HG02943 (cell line): ENCODE measurements at regions not wholly inside any gene's neighbourhood (a gene's known extent, or its start where the extent isn't known, plus 50 kb on each side); places are given as distances from the start of the nearest gene placed in this dataset.

Experiments used
- ATAC-seq: cut with Tn5 transposase; IDR thresholded peaks from one replicate; pipeline ENCODE4 v1.9.1; 2021; ENCODE audit warnings: mild to moderate bottlenecking, low read depth, moderate library complexity; ENCODE audit not compliant: unreplicated experiment

DNA sequence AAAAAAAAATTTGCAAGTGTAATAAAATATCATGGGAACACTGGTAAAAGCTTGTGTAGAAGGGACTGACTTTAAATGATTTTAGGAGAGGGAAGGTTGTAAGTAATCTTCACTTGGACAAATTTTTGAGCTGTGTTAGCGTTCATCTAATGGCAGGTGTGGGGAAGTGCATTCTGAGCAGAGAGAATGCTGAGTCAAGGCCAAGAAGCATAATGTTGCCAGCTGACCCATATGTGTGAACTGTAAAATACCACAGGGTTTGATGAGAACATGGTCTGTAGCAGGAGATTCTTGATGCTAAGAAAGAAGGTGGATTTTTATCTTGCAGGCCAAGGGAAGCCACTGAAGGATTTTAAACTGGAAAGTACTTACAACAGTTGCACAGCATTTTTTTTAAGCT is 98.2 kb upstream of the ZNF32 start:
- no peak for ATAC-seq

DNA sequence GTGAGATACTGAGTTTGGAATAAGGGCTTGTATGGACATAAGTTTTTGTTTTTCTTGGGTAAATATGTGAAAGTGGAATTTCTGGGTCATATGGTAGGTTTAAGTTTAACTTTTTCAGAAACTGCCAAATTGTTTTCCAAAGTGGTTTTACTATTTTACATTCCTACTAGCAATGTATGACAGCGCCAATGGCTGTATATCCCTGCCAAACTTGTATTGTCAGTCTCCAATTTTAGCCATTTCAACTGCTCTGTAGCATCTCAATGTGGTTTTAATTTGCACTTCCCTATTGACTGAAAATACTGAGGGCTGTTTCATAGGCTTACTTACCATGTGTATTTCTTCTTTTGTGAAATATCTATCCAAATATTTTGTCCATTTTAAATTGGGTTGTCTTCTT is 90.5 kb upstream of the ZNF32 start:
- no peak for ATAC-seq

DNA sequence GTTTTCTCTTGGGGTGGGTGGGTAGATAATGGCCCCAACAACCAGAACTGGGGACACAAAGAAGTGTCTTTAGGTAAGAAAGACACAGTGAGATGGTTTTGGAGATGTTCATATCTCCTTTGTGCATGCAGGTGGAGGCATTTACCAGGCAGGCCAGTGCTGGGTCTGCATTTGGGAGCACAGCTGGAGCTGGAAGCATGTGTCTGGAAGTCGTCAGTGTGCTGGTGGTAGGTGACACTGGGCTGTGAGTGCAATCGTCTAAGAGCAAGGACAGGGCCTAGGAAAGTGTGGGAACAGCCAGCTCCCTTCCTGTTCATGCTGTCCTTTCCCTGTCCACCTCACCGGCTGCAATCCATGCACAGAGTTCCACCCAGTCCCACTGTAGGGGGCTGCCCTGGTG is 88.3 kb upstream of the ZNF32 start:
- no peak for ATAC-seq

DNA sequence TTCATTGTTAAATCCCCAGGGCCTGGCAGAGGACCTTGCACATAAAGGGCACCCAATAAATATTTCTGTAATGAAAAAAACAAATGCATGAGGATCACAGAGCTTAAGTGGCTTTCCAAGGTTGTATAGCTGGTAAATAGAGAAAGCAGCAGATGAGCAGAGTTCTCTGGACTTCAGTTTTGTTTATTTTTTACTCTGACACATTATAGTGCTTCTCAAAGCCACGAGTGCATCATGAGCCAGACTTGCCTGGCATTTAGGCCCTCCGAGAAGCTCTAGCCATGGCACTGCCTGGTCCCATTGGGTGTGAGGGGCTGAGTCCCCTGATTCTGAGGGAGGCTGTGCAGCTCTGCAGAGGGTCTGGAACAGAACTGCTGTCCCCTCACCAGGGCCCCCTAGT is 87.2 kb upstream of the ZNF32 start:
- ATAC-seq = no peak

DNA sequence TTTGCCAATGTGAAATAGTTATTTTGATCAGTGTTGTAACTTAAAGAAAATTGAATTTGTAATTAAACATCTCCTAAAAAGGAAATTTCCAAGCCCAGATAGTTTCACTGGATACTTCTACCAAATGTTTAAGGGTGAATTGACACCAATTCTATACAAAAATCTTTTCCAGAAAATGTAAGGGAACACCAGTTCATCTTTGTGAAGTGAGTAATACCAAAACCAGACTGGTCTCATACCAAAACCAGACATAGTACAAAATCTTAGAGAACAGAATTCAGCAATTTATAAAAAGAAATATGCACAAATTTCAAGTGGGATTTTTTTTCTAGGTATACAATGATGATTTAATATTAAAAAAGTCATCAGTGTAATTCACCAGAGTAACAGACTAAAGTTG is 86.0 kb upstream of the ZNF32 start:
- no peak for ATAC-seq

DNA sequence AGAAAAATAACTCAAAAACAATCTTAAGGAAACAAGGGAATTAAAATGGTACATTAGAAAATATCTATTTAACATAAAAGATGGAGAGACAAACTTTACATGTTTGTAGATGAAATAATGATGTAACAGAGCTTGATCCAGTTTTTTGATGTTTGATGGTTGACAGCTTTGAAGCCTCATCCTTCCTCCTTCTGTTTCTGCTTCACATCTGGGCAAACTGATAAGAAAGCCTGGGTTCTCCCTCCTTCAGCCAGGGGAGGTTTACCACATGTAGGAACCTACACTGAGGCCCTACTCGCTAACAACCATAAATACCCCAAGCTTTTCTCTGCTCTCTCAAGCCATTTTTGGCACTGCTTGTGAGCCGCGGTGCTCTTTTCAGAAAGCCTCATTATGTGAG is 82.8 kb upstream of the ZNF32 start:
- no peak for ATAC-seq

DNA sequence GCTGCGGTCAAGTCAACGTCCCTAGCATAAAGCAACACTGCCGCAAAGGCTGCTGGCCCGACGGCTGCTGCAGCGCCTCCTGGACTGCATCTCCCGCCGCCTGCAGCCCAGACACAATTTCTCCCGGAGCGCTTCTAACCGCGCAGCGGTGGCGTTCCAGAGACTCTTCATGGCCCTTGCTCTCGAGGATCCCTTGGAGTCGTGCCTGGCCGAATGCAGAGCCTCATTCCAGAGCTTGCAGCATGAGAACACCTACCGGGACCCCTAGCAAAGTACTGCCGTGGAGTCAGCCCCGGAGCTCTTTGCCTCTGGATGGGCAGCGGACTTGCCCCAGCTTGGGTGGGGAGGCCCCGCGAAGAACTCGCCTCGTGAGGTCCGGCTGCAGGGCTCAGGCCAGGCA is 79.7 kb upstream of the ZNF32 start:
- no peak for ATAC-seq

DNA sequence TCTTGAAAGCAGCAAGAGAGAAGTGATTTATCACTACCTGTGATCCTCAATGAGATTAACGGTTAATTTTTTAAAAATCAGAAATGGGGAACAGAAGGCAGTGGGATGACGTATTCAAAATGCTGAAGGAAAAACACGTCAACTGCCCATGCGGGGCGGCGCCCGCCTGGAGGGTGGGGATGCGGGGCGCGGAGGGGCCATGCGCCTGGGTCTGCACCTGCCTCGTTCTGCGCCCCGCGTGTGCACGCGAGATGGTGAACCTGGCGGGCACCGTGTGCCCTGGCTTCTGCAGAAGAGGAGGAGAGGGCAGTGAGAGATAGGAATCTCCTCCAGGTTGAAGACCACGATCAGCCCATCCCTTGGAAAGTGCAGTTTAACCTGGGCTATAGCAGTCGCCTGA is 79.3 kb upstream of the ZNF32 start:
- ATAC-seq = no peak

DNA sequence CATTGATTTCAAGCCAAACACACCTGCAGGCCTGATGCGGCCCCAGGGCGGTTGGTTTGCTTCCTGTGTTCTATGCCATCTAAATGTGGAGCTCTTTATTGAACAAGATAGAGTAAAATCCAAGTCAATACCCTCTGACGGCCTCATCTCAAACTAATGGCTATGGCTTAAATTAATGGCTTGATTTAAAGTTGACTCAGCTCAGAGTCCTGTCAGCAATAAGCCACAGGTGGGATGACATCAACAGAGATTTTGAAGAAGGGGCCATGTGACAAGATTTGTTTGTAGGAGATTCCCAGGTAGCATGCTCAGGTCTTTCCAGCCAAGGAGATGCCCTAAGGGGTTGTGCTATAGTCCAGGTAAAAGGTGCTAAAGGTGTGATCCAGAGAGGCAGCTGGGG is 66.7 kb upstream of the ZNF32 start:
- no peak for ATAC-seq

DNA sequence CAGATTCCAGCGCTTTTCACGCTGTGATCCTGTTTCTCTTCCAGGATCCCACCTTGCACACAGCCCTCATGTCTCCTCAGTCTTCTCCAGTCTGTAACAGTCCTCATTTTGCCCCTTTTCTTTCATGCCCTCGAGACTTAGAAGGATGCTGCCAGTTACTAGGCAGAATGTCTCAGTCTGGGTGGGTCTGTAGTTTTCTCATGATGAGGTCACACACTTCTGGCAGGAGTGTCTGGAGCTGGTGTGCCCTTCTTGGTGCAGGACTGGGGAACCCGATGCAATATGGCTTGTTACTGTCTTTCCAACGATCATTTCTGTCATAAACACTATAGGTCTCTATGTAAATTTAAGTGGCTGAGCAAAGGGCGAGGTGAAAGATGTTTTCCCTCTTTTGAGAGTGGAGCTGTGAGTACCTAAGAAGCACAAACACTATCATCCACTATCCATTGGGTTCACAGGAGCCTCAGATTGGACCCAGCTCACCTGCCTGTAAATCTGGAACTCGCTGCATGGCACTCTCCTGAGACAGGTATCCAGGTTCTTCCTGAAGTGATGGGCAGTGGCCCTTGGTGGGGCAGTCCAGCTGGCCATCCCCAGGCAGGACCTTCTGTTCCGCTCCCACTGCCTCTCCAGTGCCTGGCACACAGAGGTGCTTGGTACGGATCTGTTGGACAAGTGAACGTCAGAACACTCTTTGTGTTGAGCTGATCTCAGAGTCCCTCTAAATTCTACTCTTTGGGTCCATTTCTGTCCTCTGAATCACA is 64.3 kb upstream of the ZNF32 start:
- ATAC-seq = no peak

DNA sequence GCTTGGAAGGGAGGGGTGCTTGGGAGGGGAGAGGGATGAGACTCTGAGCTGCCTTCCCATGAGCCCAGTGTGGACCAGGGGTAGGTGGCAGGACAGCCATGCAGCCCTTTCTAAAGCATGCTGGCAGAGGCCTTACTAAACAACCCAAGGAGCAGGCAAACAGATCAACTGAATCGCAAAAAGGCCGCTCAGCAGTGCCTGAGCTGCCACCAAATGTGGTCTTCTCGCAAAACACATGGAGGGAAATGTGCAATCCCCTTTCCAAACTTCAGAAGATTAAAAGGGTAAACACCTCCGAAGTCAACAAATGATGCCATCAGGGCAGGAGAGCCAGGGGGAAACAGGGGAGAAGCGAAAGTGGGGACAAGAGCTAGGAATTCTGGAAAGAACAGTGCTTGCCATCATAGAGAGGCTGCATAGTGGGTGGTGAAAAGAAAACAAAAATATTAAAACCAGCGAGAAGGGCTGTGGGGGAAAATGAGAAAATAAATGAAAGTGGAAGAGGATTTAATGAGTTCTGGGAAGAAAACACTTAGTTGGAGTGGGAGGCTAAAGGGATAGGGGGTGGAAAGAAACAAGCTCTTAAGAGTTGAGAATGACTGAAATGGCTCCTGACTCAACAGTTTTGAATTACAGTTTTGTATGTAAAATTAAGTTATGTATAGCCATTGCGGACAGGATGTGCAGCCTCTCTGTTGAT is 62.2 kb upstream of the ZNF32 start:
- ATAC-seq = no peak

DNA sequence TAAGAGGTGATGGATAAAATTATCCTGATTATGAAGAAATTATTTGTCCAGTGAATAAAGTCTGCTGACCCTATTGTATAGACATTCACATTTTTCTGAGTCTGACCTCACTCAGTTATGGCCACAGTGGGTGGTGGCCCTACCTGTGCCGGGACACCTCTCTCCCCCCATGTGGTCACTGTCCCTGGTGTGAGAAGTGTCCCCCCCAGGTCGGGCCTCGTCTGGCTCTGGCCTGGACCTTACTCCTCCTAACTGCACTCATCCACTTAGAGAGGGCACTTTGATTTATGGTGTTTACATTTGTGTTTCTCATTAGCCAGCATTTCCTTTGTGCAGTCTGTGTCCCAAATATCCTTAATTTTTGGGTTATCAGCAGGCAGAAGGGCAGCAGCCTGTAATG is 59.6 kb upstream of the ZNF32 start:
- no peak for ATAC-seq

DNA sequence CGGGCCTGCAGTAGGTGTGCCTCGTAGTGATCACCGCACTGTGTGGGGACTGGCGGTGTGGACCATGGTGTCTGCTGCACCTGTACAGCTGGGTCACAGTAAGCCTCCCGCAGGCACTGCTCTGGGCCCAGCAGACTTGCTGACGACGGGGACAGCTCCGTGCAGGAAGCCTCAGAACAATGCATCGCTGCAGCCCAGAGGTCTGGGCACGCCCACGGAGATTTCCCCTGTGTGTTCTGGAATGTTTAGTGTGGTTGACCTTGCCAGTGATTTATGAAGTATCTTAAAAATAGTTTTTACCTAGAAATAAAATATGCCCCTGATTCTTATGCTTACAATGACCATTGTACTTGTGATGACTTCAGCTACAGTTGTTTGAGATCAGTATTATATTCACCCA is 59.1 kb upstream of the ZNF32 start:
- ATAC-seq = no peak

DNA sequence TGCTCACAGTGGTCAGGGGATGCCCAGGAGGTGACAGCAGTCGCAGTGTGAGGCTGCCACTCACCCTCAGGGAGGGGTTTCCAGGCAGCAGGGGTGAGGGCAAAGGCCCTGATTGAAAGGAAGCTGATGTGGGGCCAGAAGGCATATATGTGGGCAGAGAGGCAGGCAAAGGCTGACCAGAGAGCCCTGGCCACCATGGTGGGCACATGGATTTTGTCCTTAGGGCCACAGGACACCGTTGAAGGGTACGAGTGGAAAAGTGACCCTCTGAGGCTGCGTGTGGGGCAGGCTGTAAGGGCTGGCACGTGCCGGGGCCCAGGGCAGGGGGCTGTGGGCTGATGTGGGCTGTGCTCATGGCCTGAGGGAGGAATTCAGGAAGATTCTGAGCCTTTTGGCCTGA is 57.5 kb upstream of the ZNF32 start:
- no peak for ATAC-seq

DNA sequence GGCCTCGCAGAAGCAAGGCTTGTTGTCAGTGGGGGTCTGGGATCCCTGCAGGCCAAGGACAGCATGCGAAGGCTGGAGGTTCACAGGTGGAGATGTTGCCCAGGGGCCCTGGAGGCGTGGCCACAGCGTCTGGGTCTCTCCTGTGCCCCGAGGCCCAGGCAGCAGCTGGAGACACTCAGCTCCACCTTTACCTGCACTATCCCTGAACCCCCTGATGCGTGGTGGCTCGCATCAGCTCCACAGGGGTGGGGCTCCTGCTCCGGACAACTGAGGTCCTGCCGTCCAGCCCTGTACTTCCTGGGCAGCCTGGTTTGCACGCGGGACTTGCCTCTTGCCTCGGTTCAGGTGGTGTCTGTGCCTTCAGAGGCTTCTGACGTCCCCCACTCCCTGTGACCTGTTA is 54.6 kb upstream of the ZNF32 start:
- ATAC-seq = no peak

DNA sequence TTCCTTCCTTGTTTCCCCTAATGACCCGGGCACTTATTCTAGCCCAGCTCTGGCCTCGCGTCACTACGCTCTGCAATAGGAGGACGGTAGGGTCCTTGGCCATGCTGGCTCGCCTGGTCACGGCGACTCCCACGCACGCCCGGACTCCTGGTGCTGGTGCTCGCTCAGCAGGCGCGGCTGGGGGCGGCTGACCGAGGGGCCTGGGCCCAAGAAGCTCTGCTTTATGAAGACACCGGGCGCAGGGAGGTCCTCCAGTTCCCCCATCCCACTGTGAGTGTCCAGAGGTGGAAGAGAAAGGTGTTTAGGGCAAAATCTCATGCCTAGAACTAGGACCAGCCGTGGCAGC is 54.2 kb upstream of the ZNF32 start:
- ATAC-seq = no peak

DNA sequence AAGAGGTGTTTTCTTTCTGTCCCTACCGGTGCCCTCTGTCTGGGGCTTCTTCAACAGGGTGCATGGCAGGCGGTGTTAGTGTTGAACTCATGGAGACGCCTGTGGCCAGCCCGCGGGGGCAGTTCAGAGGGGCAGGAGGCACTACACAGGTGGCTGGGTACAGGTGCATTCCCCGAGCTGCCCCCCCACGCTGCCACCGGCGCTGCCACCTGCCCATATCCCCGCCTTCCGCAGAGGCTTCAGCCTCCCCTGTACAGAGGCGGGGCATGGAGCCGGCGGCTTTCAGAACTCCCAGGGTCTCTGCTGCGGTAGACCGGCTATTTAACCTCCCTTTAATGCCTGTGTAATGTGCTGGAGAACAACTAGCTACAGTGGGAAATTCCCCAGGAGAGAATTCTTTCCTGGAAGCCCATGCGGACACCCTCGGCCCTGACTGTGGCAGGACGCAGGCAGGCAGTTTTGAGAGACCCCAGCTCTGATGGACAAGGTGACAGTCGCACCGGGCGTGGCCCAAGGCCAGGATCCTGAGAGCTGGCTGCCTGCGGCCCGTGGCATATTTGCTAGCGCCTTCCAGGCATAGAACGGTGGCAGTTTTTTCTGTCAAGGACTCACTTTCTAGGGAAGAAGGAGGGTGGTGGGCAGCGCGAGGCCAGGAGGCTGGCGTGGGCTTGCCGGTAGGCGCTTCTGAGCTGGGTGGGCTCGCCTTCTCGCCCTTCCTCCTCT is 53.7 kb upstream of the ZNF32 start:
- ATAC-seq = no peak

DNA sequence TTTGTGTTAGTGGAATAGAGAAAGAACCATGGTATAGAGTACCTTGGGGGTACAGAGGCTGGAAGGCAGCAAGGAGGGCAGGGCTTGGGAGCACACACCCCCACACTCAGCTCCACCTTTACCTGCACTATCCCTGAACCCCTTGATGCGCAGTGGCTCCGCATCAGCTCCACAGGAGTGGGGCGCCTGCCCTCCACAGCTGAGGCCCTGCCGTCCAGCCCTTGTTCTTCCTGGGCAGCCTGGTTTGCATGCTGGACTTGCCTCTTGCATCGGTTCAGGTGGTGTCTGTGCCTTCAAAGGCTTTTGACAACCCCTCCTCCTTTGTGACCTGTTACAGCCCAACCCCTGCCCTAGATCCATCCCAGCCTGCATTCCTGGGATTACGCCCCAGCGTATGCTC is 52.6 kb upstream of the ZNF32 start:
- no peak for ATAC-seq

DNA sequence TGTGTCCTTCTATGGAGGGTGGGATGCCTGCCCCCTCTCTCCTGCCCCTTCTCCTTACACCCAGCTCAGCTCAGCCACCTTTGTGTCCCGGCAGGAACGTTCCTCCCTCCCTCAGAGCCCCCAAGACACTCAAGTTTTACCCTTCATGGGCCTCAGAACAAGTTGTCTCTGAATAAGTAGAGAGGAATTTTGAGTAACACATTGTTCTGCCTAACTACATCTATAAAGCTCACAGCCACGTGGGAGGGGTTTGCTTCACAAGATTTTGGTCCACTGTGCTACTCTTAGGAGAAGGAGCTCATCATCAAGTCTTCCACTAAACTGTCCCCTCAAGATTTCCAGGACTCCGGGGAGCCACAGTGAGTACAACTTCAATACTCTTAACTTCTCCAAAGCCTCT is 51.6 kb upstream of the ZNF32 start:
- no peak for ATAC-seq

DNA sequence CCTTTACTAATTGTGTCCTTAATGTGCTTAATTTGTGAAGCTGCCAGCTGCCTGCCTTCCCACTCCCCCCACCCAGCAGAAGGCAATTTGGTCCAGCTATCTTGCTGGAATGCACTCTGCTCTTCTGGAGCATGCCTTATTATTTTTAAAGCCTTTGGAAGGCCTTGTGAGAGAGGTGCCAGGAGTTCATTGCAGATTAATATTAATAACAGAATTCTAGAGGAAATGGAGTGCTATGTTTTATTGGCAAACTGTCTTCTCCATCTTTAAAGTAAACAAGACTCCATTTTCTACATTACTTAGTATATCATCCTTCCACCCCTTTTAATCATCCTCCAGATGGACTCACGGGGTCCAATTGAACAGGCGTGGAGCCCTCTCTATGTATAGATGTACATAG is 50.8 kb upstream of the ZNF32 start:
- no peak for ATAC-seq
